ENCODE measurements at regions not wholly inside any gene's neighbourhood (a gene's known extent, or its start where the extent isn't known, plus 50 kb on each side); places are given as distances from the start of the nearest gene placed in this dataset. TPM values are rescaled to one million over a fixed set of nuclear protein-coding genes. Genes with fewer than 3 reads are reported as not detected.
"Not testable (repeated sequence)": the region's sequence is repeated elsewhere in the genome, so short reads cannot be mapped to it uniquely, and the experiment has no call there.

DNA sequence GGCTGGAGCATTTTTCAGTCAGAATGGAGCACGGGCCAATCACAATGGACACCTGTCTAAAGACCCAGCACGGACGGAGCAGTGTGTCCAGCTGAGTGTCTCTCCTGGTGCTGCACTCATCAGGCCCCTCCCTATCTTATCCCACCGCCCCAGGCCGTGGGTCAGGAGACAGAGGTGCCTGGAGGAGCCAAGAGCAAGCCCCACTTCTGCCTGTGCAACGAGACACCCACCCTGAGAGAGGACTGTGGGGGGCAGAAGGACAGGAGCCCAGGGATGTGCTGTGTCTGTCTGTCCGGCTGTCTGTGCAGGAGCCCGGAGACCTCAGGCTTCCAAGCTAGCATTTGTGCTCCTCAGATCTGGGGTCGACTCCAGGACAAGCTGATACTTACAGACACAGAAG lies 69.6 kb upstream of the SFSWAP start:
- no peak for DNase-seq (ENCODE audit: low spot score in 2 of 2)
- no peak for FAIRE-seq

DNA sequence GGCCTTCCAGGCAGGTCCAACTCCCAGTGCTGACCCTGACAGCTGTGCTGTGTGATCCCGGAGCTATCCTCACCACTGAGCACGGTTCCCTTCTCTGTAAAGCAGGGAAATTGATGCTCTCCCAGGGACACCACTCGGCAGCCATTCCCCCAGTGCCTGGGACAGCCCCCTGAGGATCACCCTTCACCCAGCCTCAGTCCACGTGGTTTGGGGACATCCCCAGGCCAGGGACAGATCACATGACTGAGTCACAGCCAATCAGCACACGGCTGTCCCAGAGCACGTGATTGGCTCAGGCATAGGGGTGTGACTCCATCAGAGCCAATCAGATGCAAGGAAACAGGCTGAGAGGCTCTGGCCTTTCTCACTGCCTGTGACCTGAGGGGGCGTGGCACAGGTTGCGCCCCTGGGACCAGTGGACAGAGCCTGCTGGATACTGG lies 68.8 kb upstream of the SFSWAP start:
- no peak for DNase-seq (ENCODE audit: low spot score in 2 of 2)
- FAIRE-seq: no peak

DNA sequence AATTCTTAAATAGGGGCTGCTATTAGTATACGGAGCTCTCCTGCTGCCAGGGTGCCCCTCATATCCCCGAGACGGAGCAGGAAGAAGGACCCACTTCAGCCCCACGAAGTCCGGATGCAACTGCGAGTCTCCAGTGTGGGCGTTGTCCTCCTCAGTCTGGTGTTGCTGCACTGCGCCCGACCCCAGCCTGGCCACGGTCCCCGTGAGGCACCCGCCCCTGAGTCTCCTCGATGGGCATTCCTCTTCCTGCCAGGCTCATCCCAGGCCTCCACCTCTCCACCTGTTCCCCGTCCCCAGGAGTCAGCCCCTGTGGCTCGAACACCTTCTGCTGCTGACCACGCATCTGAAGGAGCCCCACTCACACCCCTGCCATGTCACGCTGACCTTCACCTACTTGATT lies 68.1 kb upstream of the SFSWAP start:
- DNase-seq (ENCODE audit: low spot score in 2 of 2): no peak
- FAIRE-seq: no peak

DNA sequence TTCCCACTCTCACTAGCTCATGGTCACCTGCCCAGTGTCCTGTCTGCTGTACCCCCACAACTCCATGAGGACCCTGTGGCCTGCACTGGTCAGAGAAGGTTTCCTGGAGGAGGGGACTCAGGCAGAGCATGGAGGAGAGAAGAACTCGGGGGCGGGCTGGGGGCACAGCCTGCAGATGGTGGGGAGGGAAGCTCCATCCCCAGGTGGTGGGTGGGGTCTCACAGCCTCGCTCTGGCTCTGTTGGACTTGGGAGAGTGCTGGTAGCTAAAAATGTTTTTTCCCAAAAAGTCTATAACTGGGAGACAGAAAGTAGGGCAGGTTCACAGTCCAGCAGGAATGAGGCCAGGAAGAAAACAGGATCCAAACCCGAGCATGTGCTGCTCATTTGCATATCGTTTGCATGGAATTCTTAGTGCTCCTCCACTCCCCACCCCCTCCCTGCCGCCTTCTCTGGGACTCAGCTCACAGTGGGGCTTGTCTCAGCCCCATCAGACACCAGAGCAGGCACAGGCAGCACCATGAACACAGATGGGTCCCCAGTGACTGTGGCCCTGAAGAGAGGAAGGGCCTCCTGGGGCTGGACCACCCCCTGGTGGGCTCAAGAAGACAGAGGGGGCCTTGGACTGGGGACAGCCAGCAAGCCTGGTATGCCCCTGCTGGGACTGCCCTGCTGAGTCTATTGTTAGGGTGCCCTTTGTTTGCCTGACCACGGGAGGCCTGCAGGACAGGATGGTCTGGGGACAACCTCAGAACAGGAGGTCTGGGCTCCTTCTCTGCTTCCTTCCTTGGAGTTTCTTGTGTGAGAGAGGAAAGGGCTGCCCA lies 67.0 kb upstream of the SFSWAP start:
- FAIRE-seq: no peak
- no peak for DNase-seq (ENCODE audit: low spot score in 2 of 2)

DNA sequence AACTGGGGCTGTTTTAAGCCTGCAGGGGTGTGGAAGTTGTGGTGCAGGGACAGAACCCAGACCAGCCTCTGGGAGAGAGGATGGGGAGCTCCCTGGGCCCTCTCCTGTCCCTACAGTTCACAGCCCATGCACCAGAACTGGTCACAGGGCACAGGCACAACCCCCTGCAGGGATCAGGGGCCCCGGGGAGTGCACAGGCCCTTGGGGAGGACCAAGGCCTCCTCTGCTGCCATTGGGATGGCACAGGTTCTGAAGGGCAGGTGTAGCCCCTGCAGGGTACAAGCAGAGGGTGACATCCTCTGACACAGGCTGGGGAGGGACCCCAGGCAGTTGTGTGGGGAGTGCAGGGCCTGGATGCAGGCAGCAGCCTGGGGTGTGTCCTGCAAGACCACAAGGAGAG lies 66.4 kb upstream of the SFSWAP start:
- no peak for FAIRE-seq

DNA sequence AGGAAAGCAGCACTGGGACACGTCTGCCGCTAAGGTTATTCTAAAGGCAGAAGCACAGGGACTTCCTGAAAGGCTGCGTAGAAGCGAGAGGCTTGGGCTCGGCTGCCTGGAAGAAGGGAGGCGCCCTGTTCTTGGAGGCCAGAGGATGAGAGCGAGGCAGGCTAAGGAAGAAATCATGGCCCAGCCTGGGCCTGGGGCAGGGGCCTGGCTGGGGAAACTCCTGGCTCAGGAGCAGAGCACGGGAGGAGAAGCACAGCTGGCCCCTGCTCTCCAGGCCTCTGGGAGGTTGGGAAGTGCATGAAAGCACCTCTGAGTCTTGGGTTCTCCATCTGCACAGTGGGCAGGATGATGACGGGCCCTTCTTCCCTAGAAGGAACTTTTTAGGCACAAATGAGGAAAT lies 66.0 kb upstream of the SFSWAP start:
- FAIRE-seq: not testable (repeated sequence)

More for the DNA sequence above, 66.4 kb upstream of the SFSWAP start:
- DNase-seq (ENCODE audit: low spot score in 2 of 2): no peak

DNA sequence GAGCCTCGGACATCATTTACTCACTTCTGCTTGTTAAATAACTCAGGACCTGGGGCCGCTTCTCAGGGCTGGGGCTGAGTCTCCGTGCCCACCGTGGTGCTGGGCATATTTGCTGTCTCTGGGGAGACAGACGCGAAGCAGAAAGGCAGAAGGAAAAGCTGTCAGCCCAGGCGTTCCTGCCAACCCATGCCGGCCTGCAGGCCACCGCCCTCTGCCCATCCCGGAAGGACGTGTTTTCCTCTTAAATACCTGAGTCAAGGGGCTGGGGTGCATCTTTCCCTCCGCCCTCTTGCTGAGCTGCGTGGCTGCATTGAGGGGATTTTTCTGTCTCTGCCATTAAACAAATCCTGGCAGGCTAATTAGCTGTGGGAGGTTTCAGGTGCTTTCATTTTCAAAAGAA lies 65.3 kb upstream of the SFSWAP start:
- FAIRE-seq; DNase-seq (ENCODE audit: low spot score in 2 of 2): not testable (repeated sequence)

More for the DNA sequence above, 66.0 kb upstream of the SFSWAP start:
- DNase-seq (ENCODE audit: low spot score in 2 of 2): not testable (repeated sequence)

DNA sequence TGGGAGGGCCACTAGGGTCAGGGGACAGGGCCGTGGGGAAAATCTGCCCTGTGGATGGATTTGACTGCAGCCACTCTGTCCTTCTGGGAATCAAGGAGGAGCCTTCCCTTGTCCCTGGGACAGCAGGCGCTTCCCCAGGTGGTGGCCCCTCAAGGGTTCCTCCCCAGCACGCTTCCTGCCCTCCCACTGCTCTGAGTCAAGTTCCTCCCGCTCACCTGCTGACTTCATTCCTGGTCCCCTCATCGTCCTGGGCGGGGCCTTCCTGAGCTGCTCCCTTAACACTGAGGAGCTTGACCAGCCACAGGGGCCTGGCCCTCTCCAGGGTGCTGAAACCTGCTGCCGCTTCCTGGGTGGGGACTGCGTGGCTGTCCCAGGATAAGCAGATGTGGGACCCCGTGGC lies 64.4 kb upstream of the SFSWAP start:
- not testable (repeated sequence) for DNase-seq (ENCODE audit: low spot score in 2 of 2); FAIRE-seq

DNA sequence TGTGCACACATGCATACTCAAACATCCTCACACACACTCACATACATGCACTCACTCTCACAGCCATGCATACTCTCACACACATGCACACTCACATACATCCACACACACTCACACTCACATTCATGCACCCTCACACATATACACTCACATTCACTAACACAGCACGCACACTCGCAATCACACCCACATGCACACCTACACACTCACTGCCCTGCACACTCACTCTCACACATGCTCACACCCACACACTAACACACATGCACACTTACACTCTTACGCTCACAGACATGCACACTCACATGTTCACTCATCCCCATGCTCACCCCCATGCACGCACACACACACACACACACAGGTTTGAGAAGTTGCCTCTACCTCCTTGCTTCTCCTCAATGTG lies 63.2 kb upstream of the SFSWAP start:
- DNase-seq (ENCODE audit: low spot score in 2 of 2): no peak
- FAIRE-seq: no peak

DNA sequence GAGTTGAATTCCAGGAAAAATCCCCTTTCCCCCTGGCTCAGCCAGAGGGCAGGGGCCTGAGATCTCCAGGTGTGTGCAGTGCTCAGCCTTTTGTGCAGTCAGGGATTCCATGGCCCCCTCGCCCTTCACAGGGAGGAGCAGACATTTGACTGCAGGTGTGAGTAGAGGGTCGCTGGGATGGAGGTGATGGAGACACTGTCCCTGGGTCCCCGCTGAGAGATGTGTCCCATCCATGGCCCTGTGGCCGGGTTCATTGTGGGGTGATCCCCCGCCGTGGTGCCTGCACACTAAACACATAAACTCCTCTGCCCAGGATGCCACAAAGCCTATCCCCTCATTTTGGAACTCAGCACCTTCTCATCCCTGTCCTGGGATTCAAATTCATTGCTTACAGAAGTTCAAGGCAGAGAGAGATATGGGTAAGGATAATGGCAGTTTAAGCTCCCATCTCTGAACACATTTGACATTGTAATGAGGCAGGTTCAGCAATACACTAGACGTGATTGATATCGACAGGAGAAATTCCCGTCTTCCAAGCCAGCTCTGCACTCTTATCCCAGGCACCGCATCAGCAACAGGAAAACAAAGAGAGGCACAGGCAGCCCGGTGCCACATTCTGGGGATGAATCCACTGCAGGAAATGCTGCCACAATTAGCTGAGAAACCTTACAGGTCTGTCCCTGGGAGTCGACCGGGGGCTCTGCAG lies 55.3 kb upstream of the SFSWAP start:
- not testable (repeated sequence) for DNase-seq (ENCODE audit: low spot score in 2 of 2); FAIRE-seq

DNA sequence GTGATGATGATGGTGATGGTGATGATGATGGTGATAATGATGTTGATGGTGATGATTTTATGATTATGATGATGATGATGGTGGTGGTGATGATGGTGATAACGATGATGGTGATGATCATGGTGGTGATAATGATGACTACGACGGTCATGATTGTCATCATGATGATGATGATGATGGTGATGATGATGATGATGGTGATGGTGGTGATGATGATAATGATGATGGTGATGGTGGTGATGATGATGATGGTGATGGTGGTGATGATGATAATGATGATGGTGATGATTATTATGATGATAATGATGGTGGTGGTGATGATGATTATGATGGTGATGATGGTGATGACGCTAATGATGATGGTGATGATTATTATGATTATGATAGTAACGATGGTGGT lies 54.1 kb upstream of the SFSWAP start:
- not testable (repeated sequence) for FAIRE-seq; DNase-seq (ENCODE audit: low spot score in 2 of 2)

DNA sequence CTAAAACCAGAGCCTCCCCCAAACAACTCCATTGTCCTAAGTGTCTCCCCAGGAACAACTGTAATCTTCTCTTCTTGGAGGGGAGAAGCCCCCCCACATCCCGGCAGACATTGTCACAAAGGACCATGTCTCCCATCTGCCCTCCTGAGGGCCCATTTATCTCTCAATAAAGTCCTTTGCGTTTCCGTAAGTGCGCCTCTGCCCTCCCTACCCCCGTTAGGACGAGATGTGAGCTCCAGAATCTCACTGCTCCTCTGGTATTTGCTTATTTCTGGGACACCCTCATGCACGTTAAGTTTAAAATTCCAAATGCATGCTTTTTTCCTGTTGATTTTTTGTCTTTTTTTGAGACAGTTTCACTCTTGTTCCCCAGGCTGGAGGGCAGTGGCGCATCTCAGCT lies 52.3 kb upstream of the SFSWAP start:
- not testable (repeated sequence) for FAIRE-seq; DNase-seq (ENCODE audit: low spot score in 2 of 2)

DNA sequence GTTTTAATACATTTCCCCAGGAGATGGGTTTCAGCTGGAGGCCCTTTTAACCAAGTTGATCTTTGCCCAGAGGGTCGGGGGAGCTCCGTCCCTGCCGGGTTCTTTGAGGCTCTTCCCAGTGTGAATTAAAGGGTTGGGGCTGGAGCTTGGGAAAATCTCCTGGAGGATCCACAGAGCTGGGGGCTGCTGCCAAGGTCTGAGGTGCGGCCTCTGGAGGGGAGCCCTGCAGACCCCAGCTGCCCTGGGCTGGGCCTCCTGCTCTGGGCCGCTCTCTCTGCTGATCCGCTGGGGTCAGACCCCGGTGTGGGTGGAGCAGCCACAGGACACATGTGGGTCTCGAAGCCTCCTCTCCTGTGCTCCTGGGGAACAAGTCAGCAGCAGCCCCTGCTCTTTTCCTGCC lies 51.4 kb upstream of the SFSWAP start:
- not testable (repeated sequence) for FAIRE-seq; DNase-seq (ENCODE audit: low spot score in 2 of 2)

DNA sequence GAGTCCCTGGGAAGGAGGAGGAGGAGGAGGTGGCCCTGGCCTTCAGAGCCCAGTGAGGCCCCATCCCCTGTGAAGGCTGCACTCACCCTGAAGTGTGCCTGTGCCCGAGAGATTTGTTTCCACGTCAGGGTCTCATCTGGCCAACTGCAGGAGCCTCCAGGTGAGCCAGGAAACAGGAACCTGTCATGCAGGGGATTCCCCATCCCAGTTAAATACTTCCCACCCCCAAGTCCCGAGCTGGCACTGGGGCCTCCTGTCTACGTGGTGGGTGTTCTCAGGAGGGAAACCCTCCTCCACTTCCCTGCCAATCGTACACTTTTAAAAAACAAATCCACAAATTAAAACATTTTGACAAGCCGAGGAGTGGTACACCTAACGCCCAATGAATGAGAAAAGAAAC lies 50.9 kb upstream of the SFSWAP start:
- FAIRE-seq; DNase-seq (ENCODE audit: low spot score in 2 of 2): not testable (repeated sequence)

DNA sequence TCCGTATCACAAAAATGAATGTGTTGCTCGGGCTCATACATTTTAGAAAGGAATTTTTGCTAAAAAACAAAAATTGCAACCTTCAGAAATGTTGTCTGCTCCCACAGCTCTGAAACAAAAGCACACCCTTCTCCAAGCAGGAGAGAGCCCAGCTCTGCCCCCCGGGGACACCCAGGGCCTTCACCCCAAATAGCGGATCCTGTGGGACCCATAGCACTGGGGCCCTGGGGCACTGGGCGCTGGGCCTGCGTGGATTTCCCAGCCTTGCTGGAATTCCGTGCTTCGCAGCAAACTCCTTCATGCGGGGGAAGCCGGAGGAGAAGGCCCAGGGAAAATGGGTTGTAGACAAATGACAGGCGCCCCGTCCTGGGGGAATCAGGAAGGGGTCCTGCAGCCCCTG lies 50.5 kb upstream of the SFSWAP start:
- DNase-seq (ENCODE audit: low spot score in 2 of 2); FAIRE-seq: not testable (repeated sequence)

Small RNAs in the stretch of these regions (small RNA-seq; reads per million reads assigned to genes)
- gene AC140063.1 (not detected), gene RNA5SP376 (not detected)
